ENCODE measurements at regions not wholly inside any gene's neighbourhood (a gene's known extent, or its start where the extent isn't known, plus 50 kb on each side); places are given as distances from the start of the nearest gene placed in this dataset.

- H3K9me3 ChIP-seq: no peaks in the 10 kb centered on the region
- no peaks in the 10 kb centered on the region for H3K27me3 ChIP-seq
- no peak overlapping the region for H3K4me3 ChIP-seq
- ATAC-seq: no peak
- no peak for TF ChIP-seq CTCF (IDR thresholded peaks at IDR 0.05)
- TF ChIP-seq EP300 (IDR thresholded peaks at IDR 0.05): no peak
- TF ChIP-seq POLR2A (IDR thresholded peaks at IDR 0.05): no peak
- TF ChIP-seq POLR2AphosphoS5 (IDR thresholded peaks at IDR 0.05): no peak
- WGBS, 2 donors (ENCODE audit: low coverage in 1 of 2): 35 to 82% methylated on average over 3 to 4 of the region's 4 CpGs
- no peaks in the 10 kb centered on the region for H3K4me1 ChIP-seq
- H3K27ac ChIP-seq: no peak overlapping the region
- no peaks in the 10 kb centered on the region for H3K36me3 ChIP-seq
These were observed 121.3 kb upstream of the DDX18 start for GRCh38 chr2:117693154-117693553.

- TF ChIP-seq EP300 (IDR thresholded peaks at IDR 0.05): no peak
- no peak for TF ChIP-seq POLR2AphosphoS5 (IDR thresholded peaks at IDR 0.05)
- Histone ChIP-seq H3K27ac (no peak overlapping the region), H3K4me1 (no peaks in the 10 kb centered on the region), H3K36me3 (no peaks in the 10 kb centered on the region), H3K9me3 (no peaks in the 10 kb centered on the region), H3K4me3 (no peak overlapping the region), H3K27me3 (no peaks in the 10 kb centered on the region)
- ATAC-seq: no peak
- WGBS, 2 donors (ENCODE audit: low coverage in 1 of 2): 66 to 78% methylated on average over 2 of the region's 2 CpGs
These were observed 120.8 kb upstream of the DDX18 start for GRCh38 chr2:117693651-117694050.

GRCh38 chr2:117698287-117698686 is 116.2 kb upstream of the DDX18 start:
- Histone ChIP-seq H3K9me3 (no peaks in the 10 kb centered on the region), H3K4me1 (no peaks in the 10 kb centered on the region), H3K27ac (no peak overlapping the region), H3K27me3 (no peaks in the 10 kb centered on the region), H3K36me3 (no peaks in the 10 kb centered on the region), H3K4me3 (no peak overlapping the region)
- 47 to 65% methylated on average over 3 of the region's 4 CpGs for WGBS, 2 donors (ENCODE audit: low coverage in 1 of 2)
- TF ChIP-seq POLR2A (IDR thresholded peaks at IDR 0.05) (no peak), POLR2AphosphoS5 (IDR thresholded peaks at IDR 0.05) (no peak), EP300 (IDR thresholded peaks at IDR 0.05) (no peak), CTCF (IDR thresholded peaks at IDR 0.05) (no peak)
- ATAC-seq: no peak

GRCh38 chr2:117698819-117699218 is 115.7 kb upstream of the DDX18 start:
- H3K4me1 ChIP-seq: no peaks in the 10 kb centered on the region
- TF ChIP-seq POLR2A (IDR thresholded peaks at IDR 0.05): no peak
- no peak for TF ChIP-seq EP300 (IDR thresholded peaks at IDR 0.05)
- H3K27ac ChIP-seq: no peak overlapping the region
- H3K4me3 ChIP-seq: no peak overlapping the region
- 52 to 70% methylated on average over 4 of the region's 4 CpGs for WGBS, 2 donors (ENCODE audit: low coverage in 1 of 2)
- no peaks in the 10 kb centered on the region for H3K9me3 ChIP-seq
- no peak for ATAC-seq
- H3K36me3 ChIP-seq: no peaks in the 10 kb centered on the region
- H3K27me3 ChIP-seq: no peaks in the 10 kb centered on the region

GRCh38 chr2:117700471-117700870 is 114.0 kb upstream of the DDX18 start:
- Histone ChIP-seq H3K27ac (no peak overlapping the region), H3K4me3 (no peak overlapping the region), H3K27me3 (no peaks in the 10 kb centered on the region), H3K4me1 (no peaks in the 10 kb centered on the region), H3K36me3 (no peaks in the 10 kb centered on the region), H3K9me3 (no peaks in the 10 kb centered on the region)
- TF ChIP-seq POLR2A (IDR thresholded peaks at IDR 0.05): no peak
- TF ChIP-seq EP300 (IDR thresholded peaks at IDR 0.05): no peak
- TF ChIP-seq CTCF (IDR thresholded peaks at IDR 0.05): no peak
- TF ChIP-seq POLR2AphosphoS5 (IDR thresholded peaks at IDR 0.05): no peak
- no peak for ATAC-seq
- WGBS, 2 donors (ENCODE audit: low coverage in 1 of 2): 33 to 60% methylated on average over 1 to 2 of the region's 2 CpGs

- no peaks in the 10 kb centered on the region for H3K9me3 ChIP-seq
- no peak for TF ChIP-seq POLR2A (IDR thresholded peaks at IDR 0.05)
- no peak for TF ChIP-seq POLR2AphosphoS5 (IDR thresholded peaks at IDR 0.05)
- TF ChIP-seq CTCF (IDR thresholded peaks at IDR 0.05): no peak
- no peak for TF ChIP-seq EP300 (IDR thresholded peaks at IDR 0.05)
- H3K27me3 ChIP-seq: no peaks in the 10 kb centered on the region
- H3K36me3 ChIP-seq: no peaks in the 10 kb centered on the region
- no peaks in the 10 kb centered on the region for H3K4me1 ChIP-seq
- H3K4me3 ChIP-seq: no peak overlapping the region
- no peak for ATAC-seq
- WGBS, 2 donors (ENCODE audit: low coverage in 1 of 2): 90 to 100% methylated on average over 2 of the region's 2 CpGs
- no peak overlapping the region for H3K27ac ChIP-seq
These were observed 113.1 kb upstream of the DDX18 start for GRCh38 chr2:117701365-117701764.

All from gastroesophageal sphincter (tissue), 4 donors.